GM12878 (cell line): ENCODE measurements at regions not wholly inside any gene's neighbourhood (a gene's known extent, or its start where the extent isn't known, plus 50 kb on each side); places are given as distances from the start of the nearest gene placed in this dataset.

Experiments
- BCL11A ChIP-seq: IDR thresholded peaks from 2 replicates; pipeline ENCODE4 v1.6.1; 2011; ENCODE audit warnings: low read depth, low read length
- BCLAF1 ChIP-seq: fragments of 450-650 bp; IDR thresholded peaks from 2 replicates; pipeline ENCODE4 v1.6.1; 2017; ENCODE audit warnings: antibody characterized with exemption, mild to moderate bottlenecking, moderate library complexity
- E2F8 ChIP-seq: fragments of 450-650 bp; IDR thresholded peaks from 2 replicates; pipeline ENCODE4 v1.6.1; 2018; ENCODE audit warnings: mild to moderate bottlenecking, low read depth, moderate library complexity; ENCODE audit not compliant: partially characterized antibody
- NFYA ChIP-seq: IDR thresholded peaks from 2 replicates; pipeline ENCODE4 v1.6.1; 2011; ENCODE audit warnings: low read depth, mild to moderate bottlenecking, low read length, improper control_type of control experiment, borderline replicate concordance
- NR2F1 ChIP-seq: fragments of 450-650 bp; conservative IDR thresholded peaks from 2 replicates; pipeline ENCODE4 v1.6.1; 2017; ENCODE audit warnings: mild to moderate bottlenecking
- PAX8 ChIP-seq: fragments of 450-650 bp; IDR thresholded peaks from 2 replicates; pipeline ENCODE4 v1.6.1; 2017; ENCODE audit warnings: mild to moderate bottlenecking, moderate library complexity
- PKNOX1 ChIP-seq: fragments of 450-650 bp; IDR thresholded peaks from 2 replicates; pipeline ENCODE4 v1.6.1; 2016; ENCODE audit warnings: mild to moderate bottlenecking
- POLR2A ChIP-seq: IDR thresholded peaks from 2 replicates; pipeline ENCODE4 v1.6.1; 2011; ENCODE audit warnings: low read depth, mild to moderate bottlenecking, low read length
- SUPT20H ChIP-seq: IDR thresholded peaks from 2 replicates; pipeline ENCODE4 v1.6.1; 2011; ENCODE audit warnings: low read depth, mild to moderate bottlenecking, low read length, moderate library complexity, borderline replicate concordance; ENCODE audit not compliant: control insufficient read depth
- ZBTB11 ChIP-seq: fragments of 450-650 bp; formaldehyde crosslinking; IDR thresholded peaks from 2 replicates; pipeline ENCODE4 v1.5.0; 2022; ENCODE audit warnings: mild to moderate bottlenecking, missing genetic modification characterization
- ZNF592 ChIP-seq: fragments of 450-650 bp; IDR thresholded peaks from 2 replicates; pipeline ENCODE4 v1.6.1; 2017; ENCODE audit warnings: mild to moderate bottlenecking, moderate library complexity

- TF ChIP-seq BCLAF1 (no peak), ZBTB11 (CRISPR knock-in tag) (no peak), BCL11A (no peak), SUPT20H (no peak), PAX8 (no peak), POLR2A (no peak), ZNF592 (no peak), PKNOX1 (no peak), E2F8 (no peak), NFYA (no peak), NR2F1 (no peak)
Observed at GRCh38 chr5:104598285-104598684, 1035.7 kb upstream of the NUDT12 start (continued).
